Liver (tissue), 3 donors: ENCODE measurements at regions not wholly inside any gene's neighbourhood (a gene's known extent, or its start where the extent isn't known, plus 50 kb on each side); places are given as distances from the start of the nearest gene placed in this dataset.

Experiments used
- CTCF ChIP-seq: fragments of 150-350 bp; IDR thresholded peaks from 2 replicates; pipeline ENCODE4 v1.5.1; 2017; ENCODE audit warnings: improper control_type of control experiment, low read depth, low read length; ENCODE audit not compliant: missing input control
- RAD21 ChIP-seq, 2 donors: IDR thresholded peaks; 2 replicates each; pipeline ENCODE4 v1.6.1; 2016; ENCODE audit warnings: antibody characterized with exemption in 2 of 2, mild to moderate bottlenecking in 2 of 2
- donor health status: healthy.
- donor health status: healthy.

GRCh38 chr4:53721263-53721662, 130.0 kb upstream of the LNX1 start:
- TF ChIP-seq CTCF (no peak), RAD21 (IDR thresholded peaks at IDR 0.05) (no peak)
